ENCODE measurements at regions not wholly inside any gene's neighbourhood (a gene's known extent, or its start where the extent isn't known, plus 50 kb on each side); places are given as distances from the start of the nearest gene placed in this dataset.

DNA sequence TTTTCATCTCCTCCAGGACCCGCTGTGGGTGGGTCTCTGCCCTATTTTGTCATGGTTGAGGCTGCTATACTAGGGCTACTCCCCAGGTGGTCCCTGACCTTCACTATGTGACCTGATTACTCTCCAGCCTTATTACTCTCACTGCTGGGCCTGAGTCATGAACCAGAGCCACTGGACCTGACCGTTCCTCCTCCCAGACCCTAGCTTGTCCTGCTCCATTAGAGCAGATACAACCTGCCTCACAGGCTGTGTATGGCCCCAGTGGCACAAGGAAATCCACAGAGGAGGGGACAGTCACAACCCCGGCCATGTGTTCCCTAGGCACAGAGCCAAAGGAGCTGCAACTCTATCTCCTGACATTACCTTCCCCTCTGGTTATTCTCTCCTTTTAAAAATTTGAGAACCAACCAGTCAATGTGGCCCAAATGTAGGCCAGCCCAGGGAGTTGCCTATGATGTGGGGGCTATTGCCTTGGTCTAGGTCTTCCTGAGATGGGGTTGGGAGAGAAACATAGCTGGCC lies 96.0 kb upstream of the FSTL4 start:
- no peak for DNase-seq (ENCODE audit: low spot score)

DNA sequence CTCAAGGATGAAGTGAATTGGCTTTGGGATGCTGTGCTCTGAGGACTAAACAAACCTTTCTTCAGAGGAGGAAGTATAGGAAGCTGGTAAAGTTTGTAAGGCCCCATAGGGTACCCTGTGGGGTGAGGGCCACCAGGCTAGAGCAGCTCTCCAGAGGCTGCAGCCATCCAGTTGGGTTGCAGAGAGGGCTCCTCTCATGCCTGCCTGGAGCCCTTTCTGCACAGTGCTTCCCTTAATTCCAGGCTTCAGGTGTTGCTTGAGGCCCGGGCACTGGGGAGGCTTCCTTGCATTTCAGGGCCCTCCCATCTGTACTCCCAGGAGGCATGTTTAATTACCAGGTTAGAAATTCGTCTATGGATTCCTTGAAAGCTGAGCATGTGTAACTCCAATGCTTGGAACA lies 95.3 kb upstream of the FSTL4 start:
- DNase-seq (ENCODE audit: low spot score): no peak

DNA sequence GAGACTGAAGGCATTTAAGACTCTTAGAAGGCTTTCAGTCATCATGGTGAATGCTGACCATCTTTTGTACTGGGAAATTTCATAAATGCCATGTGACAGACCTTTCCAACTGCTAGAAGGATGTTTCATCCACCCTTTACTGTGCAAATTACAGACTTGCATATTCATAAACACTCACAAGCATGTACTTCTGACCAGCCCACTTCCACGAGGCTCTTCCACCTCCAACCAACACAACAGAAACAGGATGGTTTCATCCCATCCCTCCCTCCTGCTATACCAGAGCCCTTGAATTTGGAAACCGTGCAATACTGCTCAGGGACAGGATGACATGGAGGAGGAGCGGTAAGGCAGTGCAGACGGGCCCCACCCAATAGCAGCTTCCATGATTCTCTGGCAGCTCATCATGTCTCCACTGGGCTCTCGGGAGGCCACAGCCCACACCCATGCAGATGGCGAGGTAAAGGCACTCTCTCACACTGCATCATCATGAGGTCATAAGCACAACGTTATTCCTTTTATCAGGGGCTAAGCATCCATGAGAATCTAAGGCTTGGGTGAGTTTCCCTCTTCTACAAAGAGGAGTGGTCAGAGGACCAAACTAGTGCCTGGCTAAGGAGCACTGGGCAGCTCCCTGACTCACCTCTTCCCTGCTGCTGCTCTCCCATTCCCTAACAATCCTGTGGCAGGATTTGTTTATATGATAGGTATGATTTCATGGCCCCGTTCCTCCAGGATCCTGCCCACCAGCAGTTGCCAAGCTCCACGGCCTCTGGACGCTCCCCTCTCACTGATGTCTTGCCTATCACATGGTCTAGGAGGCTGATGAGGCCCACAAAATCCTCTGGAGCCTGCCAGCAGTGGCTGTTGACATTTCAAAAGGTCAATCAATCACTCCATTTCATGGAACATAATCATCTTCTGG lies 94.4 kb upstream of the FSTL4 start:
- no peak for DNase-seq (ENCODE audit: low spot score)

- DNase-seq (ENCODE audit: low spot score): no peak
These were observed 93.0 kb upstream of the FSTL4 start for GRCh38 chr5:133705331-133705730.

- no peak for DNase-seq (ENCODE audit: low spot score)
These were observed 92.1 kb upstream of the FSTL4 start for GRCh38 chr5:133704411-133704810.

GRCh38 chr5:133703935-133704334 lies 91.6 kb upstream of the FSTL4 start:
- no peak for DNase-seq (ENCODE audit: low spot score)

GRCh38 chr5:133702791-133703770 lies 90.7 kb upstream of the FSTL4 start:
- no peak for DNase-seq (ENCODE audit: low spot score)

DNA sequence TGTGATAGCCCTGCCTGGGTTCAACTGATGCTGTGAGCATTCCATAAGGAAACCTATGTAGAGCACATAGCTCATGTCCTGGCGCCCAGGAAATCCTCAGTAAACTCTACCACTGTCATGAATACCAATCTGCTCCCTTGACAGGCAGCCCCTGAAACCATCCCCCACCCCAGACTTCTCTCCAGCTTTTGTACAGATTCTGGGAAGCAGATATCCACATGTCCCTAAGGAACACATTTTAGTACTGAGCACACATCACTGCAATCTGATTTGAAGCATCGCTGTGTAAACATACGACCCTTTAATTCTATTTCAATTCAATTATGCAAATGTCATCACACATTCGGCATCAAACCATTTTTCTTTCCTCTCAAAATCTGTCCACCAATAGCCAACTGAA lies 89.5 kb upstream of the FSTL4 start:
- DNase-seq (ENCODE audit: low spot score): no peak

DNA sequence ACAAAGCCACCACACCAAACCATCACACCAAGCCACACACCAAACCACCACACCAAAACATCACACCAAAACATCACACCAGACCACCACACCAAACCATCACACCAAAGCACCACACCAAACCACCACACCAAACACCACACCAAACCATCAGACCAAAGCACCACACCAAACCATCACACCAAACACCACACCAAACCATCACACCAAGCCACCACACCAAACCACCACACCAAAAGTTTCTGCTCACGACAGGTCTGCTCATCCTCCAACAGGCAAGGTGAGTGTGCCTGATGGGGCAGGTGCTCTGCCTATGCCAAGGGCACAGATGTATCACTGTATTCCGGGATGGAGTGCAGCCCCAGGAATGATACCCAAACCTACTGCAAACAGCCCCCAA lies 87.9 kb upstream of the FSTL4 start:
- DNase-seq (ENCODE audit: low spot score): no peak

- no peak for DNase-seq (ENCODE audit: low spot score)
These were observed 86.5 kb upstream of the FSTL4 start for GRCh38 chr5:133698646-133699526.

GRCh38 chr5:133698259-133698554 lies 85.9 kb upstream of the FSTL4 start:
- DNase-seq (ENCODE audit: low spot score): no peak

DNA sequence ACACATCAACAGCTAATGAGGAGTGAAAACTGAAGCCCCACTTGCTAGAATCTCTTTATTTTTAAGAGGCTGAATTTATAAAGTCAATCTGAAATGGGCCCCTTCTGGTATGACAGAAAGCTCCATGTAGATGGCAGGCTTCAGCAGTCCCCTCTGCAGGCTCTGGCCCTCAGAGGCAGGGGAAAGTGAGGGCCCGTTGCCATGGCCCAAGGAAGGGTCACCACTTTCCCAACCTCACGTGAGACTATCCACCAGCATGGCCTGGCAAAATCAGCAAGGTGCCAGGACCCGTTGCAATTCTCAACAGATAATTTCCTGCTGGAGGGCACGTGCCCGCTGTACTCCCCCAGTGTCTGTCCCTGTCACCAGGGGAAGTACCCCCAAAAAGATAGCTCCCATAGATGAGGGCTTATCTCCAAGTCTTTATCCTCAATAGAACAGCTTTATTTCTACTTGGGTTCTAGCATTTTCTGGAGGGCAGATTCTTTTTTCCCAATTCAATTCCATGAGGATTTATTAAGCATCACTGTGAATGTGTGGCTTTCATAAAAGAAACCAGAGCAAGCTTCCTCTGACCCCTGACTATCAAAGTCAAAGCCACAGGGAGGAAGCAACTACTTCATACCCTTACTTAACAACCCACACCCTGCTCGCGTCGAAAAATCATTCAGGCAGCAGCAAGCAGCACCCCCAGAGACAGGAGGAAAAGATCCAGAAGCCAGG lies 85.4 kb upstream of the FSTL4 start:
- DNase-seq (ENCODE audit: low spot score): no peak

- DNase-seq (ENCODE audit: low spot score): no peak
These were observed 84.6 kb upstream of the FSTL4 start for GRCh38 chr5:133696782-133697507.

- DNase-seq (ENCODE audit: low spot score): no peak
These were observed 83.8 kb upstream of the FSTL4 start for GRCh38 chr5:133696006-133696584.

GRCh38 chr5:133694181-133694831 lies 82.0 kb upstream of the FSTL4 start:
- DNase-seq (ENCODE audit: low spot score): no peak

DNA sequence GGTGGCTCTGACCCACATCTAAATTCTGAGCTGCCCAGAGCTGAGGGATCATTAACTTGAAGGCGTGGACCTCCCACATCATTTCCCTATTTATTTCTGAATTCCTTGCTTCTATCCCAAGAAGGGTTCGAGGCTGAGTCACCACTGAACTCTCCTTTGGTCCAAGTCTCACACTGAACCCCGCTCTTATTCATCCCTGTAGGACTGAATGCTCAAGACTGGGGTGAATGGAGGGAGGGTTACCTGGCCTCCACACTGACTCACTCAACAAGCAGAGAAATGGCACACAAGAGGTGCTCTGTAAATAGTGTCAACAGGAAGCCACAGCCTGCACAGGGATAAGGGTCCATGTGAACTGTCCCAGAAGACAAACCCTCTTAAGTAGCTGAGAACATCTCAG lies 79.1 kb upstream of the FSTL4 start:
- no peak for DNase-seq (ENCODE audit: low spot score)

DNA sequence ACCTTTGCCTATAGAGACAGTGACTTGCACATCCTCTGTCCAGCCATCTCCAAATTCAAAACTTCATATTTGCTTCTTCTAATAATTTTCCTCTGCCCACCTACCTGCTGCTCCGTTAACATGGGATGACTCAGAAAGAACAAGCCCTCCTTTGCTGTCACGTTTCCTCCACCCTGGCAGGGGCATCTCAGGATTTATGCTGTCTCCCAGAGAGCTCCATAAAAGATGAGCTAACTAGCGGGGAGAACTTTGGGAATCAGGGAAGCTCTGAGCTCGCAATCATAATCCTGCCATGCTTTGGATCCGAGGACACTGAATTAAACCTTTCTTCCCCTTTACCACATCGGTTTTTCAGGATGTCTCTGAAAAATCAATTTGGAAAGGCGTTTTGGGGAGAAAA lies 78.4 kb upstream of the FSTL4 start:
- DNase-seq (ENCODE audit: low spot score): no peak

DNA sequence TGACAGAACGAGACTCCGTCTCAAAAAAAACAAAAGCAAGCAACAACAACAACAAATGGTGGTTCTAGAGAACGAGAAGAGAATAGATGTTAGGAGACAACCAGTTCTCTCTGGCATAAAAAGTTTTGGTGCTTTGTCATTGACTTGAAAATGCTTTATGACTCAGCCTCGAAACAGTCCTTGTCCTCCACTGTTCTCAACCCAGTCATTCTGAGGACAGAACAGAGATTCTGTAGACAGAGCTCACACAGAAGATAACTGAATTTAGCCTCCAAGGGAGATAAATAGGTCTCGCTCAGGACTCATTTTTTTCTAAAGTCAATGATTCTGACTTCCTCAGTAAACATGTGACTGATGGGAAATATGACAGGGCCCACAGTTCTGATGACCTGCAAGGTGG lies 76.0 kb upstream of the FSTL4 start:
- no peak for DNase-seq (ENCODE audit: low spot score)

DNA sequence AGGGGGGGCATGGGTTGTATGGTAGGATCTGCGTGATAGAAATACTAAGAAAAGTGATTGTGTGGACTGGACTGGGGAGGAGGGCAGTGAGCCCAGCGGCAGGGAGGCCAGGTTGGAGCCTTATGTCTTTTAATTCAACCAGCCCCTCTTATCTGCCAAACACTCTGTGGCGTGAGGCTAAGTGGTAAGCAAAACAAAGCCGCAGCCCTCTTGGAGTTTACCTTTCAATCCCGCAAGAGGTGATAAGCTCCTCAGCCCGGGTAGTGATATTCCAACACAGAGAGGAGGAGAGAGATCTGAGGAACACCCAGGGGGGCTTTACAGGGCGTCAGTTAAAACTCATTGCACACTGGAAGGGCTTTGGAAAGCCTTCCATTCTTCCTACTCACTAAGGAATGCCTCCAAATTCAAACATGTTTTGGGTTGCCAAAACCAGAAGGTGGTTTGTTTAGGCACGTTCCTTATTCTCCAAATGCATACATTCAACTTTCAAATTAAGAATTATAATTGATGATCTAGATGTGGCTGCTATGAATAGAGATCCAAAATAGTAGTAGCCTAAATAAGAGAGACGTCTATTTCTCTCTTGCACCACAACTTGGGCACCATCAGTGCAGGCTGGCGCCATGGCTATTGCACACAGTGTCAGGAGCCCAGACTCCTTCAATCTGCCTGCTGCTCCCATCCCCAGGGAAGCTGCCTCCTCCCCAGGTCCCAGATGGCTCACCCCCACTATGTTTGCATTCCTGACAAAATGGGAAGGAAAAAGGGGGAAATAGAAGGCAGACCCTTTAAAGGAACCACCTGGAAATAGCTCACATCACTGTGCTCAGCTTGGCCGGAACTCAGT lies 75.1 kb upstream of the FSTL4 start:
- DNase-seq (ENCODE audit: low spot score): no peak

All from HuH-7 (cell line).